ENCODE measurements at regions not wholly inside any gene's neighbourhood (a gene's known extent, or its start where the extent isn't known, plus 50 kb on each side); places are given as distances from the start of the nearest gene placed in this dataset.
"Not testable (repeated sequence)": the region's sequence is repeated elsewhere in the genome, so short reads cannot be mapped to it uniquely, and the experiment has no call there.

- DNase-seq (ENCODE audit: low spot score): no peak
- no peak for ATAC-seq (ENCODE audit: low FRiP score)
- TF ChIP-seq CTCF (IDR thresholded peaks at IDR 0.05): no peak
Observed at GRCh38 chr20:52035977-52036376, 155.6 kb downstream of the ZFP64 start.

GRCh38 chr20:52035498-52035897, 156.1 kb downstream of the ZFP64 start:
- ATAC-seq (ENCODE audit: low FRiP score) (no peak), DNase-seq (ENCODE audit: low spot score) (no peak)
- no peak for TF ChIP-seq CTCF (IDR thresholded peaks at IDR 0.05)

- ATAC-seq (ENCODE audit: low FRiP score) (no peak), DNase-seq (ENCODE audit: low spot score) (no peak)
- no peak for TF ChIP-seq CTCF (IDR thresholded peaks at IDR 0.05)
Observed at GRCh38 chr20:52034581-52034980, 157.0 kb downstream of the ZFP64 start.

GRCh38 chr20:52033313-52033712, 158.3 kb downstream of the ZFP64 start:
- no peak for ATAC-seq (ENCODE audit: low FRiP score)
- TF ChIP-seq CTCF (IDR thresholded peaks at IDR 0.05): no peak
- no peak for DNase-seq (ENCODE audit: low spot score)

GRCh38 chr20:52032304-52032683, 159.3 kb downstream of the ZFP64 start:
- DNase-seq (ENCODE audit: low spot score); ATAC-seq (ENCODE audit: low FRiP score): not testable (repeated sequence)

- no peak for ATAC-seq (ENCODE audit: low FRiP score)
- DNase-seq (ENCODE audit: low spot score): no peak
Observed at GRCh38 chr20:52031563-52032303, 159.8 kb downstream of the ZFP64 start.

GRCh38 chr20:52031206-52031562, 160.4 kb downstream of the ZFP64 start:
- ATAC-seq (ENCODE audit: low FRiP score) (no peak), DNase-seq (ENCODE audit: low spot score) (no peak)
- TF ChIP-seq CTCF (IDR thresholded peaks at IDR 0.05): no peak

More at GRCh38 chr20:52031563-52032303, 159.8 kb downstream of the ZFP64 start:
- TF ChIP-seq CTCF (IDR thresholded peaks at IDR 0.05): no peak

GRCh38 chr20:52029129-52029528, 162.4 kb downstream of the ZFP64 start:
- ATAC-seq (ENCODE audit: low FRiP score): not testable (repeated sequence)

More at GRCh38 chr20:52029129-52029528, 162.4 kb downstream of the ZFP64 start:
- DNase-seq (ENCODE audit: low spot score): not testable (repeated sequence)
